ENCODE measurements at regions not wholly inside any gene's neighbourhood (a gene's known extent, or its start where the extent isn't known, plus 50 kb on each side); places are given as distances from the start of the nearest gene placed in this dataset.

- H3K4me3 ChIP-seq, result no peak overlapping the region
- intact Hi-C loops (cut with DNase I), result no loop called here
- no peak for DNase-seq (ENCODE audit: low spot score)
- no peaks in the 10 kb centered on the region for H3K9me3 ChIP-seq
- TF ChIP-seq POLR2A (IDR thresholded peaks at IDR 0.05) (no peak), CTCF (IDR thresholded peaks at IDR 0.05) (no peak)
- H3K27ac ChIP-seq, result no peak overlapping the region
- WGBS, result 81% methylated on average over 4 of the region's 4 CpGs
- no peaks in the 10 kb centered on the region for H3K36me3 ChIP-seq
- no peaks in the 10 kb centered on the region for H3K4me1 ChIP-seq (replicated peaks)
- H3K27me3 ChIP-seq (replicated peaks; ENCODE audit: insufficient read depth), result no peaks in the 10 kb centered on the region
These were observed 624.1 kb upstream of the ADGRB3 start for GRCh38 chr6:68010936-68011335.

GRCh38 chr6:68008445-68008844 lies 626.6 kb upstream of the ADGRB3 start:
- DNase-seq (ENCODE audit: low spot score), result no peak
- Histone ChIP-seq H3K36me3 (no peaks in the 10 kb centered on the region), H3K4me3 (no peak overlapping the region), H3K27ac (no peak overlapping the region), H3K4me1 (replicated peaks) (no peaks in the 10 kb centered on the region), H3K9me3 (no peaks in the 10 kb centered on the region), H3K27me3 (replicated peaks; ENCODE audit: insufficient read depth) (peaks cover 2% of the 10 kb centered on the region)
- 69% methylated on average over 2 of the region's 2 CpGs for WGBS
- TF ChIP-seq POLR2AphosphoS5 (IDR thresholded peaks at IDR 0.05), result no peak
- TF ChIP-seq POLR2A (IDR thresholded peaks at IDR 0.05), result no peak
- TF ChIP-seq CTCF (IDR thresholded peaks at IDR 0.05), result no peak
- intact Hi-C loops (cut with DNase I), result no loop called here

DNA sequence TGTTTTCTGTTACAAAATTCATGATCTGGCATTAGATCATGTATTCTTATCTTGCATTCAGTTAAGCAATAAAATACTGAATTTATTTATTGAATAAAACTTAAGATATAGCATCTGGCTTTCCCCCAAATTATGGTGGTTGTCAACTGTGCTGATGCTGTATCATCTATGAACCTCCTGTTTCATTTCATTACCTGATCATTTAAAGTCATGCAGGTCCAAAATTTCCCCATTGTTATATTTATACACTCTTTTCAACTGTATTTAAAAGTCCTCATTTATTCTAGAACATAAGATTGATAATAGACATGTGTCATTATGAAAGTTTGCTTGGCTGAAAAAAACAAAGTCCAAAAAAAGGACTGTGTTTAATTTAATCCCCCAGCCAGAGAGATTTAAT lies 627.4 kb upstream of the ADGRB3 start:
- H3K9me3 ChIP-seq, result no peaks in the 10 kb centered on the region
- TF ChIP-seq POLR2A (IDR thresholded peaks at IDR 0.05), result no peak
- no peak for TF ChIP-seq CTCF (IDR thresholded peaks at IDR 0.05)
- no peak for TF ChIP-seq POLR2AphosphoS5 (IDR thresholded peaks at IDR 0.05)
- H3K27ac ChIP-seq, result no peak overlapping the region
- intact Hi-C loops (cut with DNase I), result no loop called here
- no peak overlapping the region for H3K4me3 ChIP-seq
- H3K27me3 ChIP-seq (replicated peaks; ENCODE audit: insufficient read depth), result peaks cover 2% of the 10 kb centered on the region
- no peak for DNase-seq (ENCODE audit: low spot score)
- no peaks in the 10 kb centered on the region for H3K4me1 ChIP-seq (replicated peaks)
- no peaks in the 10 kb centered on the region for H3K36me3 ChIP-seq

DNA sequence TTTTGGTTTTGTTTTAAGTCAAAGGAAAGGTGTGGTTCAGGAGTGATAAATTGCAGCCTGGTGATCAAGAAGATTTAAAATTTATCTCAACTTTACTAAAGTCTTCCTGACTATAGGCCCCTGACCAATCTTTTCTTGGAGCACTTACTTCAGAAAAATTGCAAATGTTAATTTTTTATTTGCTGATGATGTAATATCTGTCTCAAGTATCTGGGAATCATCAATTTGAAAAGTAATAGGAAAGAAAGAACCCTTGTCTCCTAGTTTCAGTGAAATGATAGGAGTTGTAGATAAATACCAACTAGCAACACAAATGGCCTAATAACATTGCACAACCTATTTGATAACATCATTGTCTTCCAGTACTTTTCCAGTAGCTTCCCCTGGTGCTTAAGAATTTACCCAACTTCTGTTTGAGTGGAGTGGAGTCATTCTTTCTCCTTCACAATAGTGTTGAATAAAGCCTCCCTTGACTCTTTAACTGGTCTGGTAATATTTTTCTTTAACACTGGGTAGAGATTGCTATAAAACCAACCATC lies 648.3 kb upstream of the ADGRB3 start:
- TF ChIP-seq POLR2A (IDR thresholded peaks at IDR 0.05), result no peak
- no peak for TF ChIP-seq POLR2AphosphoS5 (IDR thresholded peaks at IDR 0.05)
- TF ChIP-seq CTCF (IDR thresholded peaks at IDR 0.05), result no peak
- H3K9me3 ChIP-seq, result no peaks in the 10 kb centered on the region
- no peaks in the 10 kb centered on the region for H3K36me3 ChIP-seq
- H3K4me1 ChIP-seq (replicated peaks), result no peaks in the 10 kb centered on the region
- H3K4me3 ChIP-seq, result no peak overlapping the region
- intact Hi-C loops (cut with DNase I), result no loop called here
- DNase-seq (ENCODE audit: low spot score), result no peak
- H3K27ac ChIP-seq, result no peak overlapping the region
- no peaks in the 10 kb centered on the region for H3K27me3 ChIP-seq (replicated peaks; ENCODE audit: insufficient read depth)

- H3K27ac ChIP-seq, result no peak overlapping the region
- TF ChIP-seq CTCF (IDR thresholded peaks at IDR 0.05) (no peak), POLR2AphosphoS5 (IDR thresholded peaks at IDR 0.05) (no peak), POLR2A (IDR thresholded peaks at IDR 0.05) (no peak)
- no peaks in the 10 kb centered on the region for H3K9me3 ChIP-seq
- H3K36me3 ChIP-seq, result no peaks in the 10 kb centered on the region
- no peak for DNase-seq (ENCODE audit: low spot score)
- no peak overlapping the region for H3K4me3 ChIP-seq
- WGBS, result 92% methylated on average over 2 of the region's 2 CpGs
- no peaks in the 10 kb centered on the region for H3K4me1 ChIP-seq (replicated peaks)
- H3K27me3 ChIP-seq (replicated peaks; ENCODE audit: insufficient read depth), result no peaks in the 10 kb centered on the region
- intact Hi-C loops (cut with DNase I), result no loop called here
These were observed 658.6 kb upstream of the ADGRB3 start for GRCh38 chr6:67976486-67976885.

All from prostate gland (tissue), 2 donors.